Stimulated activated CD4-positive, alpha-beta T cell treated with anti-CD3 and anti-CD28 coated beads, Interleukin-12 subunit alpha, Interleukin-12 subunit beta, amount 100 ng/mL, for 48 hours (primary cell): ENCODE measurements at regions not wholly inside any gene's neighbourhood (a gene's known extent, or its start where the extent isn't known, plus 50 kb on each side); places are given as distances from the start of the nearest gene placed in this dataset.
"Not testable (repeated sequence)": the region's sequence is repeated elsewhere in the genome, so short reads cannot be mapped to it uniquely, and the experiment has no call there.

Source experiments
- DNase-seq, 3 donors: peaks; one replicate each; pipeline ENCODE4 v3.0.0-alpha.2; 2020; ENCODE audit warnings: low read depth in 2 of 3, low spot score in 1 of 3

- peak; percentile 13 to 29 (median 20) for DNase-seq
Measured at GRCh38 chr4:101730291-101731117, 60.0 kb upstream of the BANK1 start.

DNA sequence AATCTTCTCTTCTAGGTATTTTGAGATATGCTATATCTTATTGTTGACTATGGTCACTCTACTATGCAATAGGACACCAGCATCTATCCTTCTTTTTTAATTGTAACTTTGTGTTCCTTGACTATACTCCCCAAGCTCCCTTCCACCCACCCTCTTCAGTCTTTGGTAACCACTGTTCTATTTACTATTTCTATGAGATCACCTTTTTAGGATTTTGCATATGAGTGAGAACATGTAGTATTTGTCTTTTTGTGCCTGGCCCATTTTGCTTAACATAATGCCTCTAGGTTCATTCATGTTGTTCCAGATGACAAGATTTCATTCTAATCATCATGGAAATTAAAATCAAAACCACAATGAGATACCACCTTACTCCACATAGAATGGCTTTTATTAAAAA, 63.3 kb upstream of the BANK1 start:
- no peak for DNase-seq

GRCh38 chr4:101724093-101724492, 66.4 kb upstream of the BANK1 start:
- no peak for DNase-seq

GRCh38 chr4:101718810-101719209, 71.7 kb upstream of the BANK1 start:
- no peak for DNase-seq

GRCh38 chr4:101711590-101712260, 78.8 kb upstream of the BANK1 start:
- no peak for DNase-seq

DNA sequence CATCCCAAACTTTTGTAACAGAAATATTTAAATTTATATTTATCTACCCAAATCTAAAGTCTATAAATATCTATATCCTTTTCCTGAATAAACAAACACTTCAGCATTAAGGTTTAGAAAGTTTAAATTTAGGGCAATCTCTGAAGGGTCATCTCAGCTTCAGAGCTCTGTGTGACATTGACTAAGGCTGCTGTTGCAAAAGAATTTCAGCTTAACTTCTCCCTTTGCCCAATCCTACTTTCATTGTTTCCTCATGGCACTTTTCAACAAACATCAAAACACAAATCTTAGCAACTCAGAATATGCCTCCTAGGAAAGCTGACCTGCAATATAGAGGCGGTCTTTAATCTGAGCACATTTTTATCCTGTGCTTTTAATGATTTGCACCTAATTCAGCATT, 79.7 kb upstream of the BANK1 start:
- no peak for DNase-seq

GRCh38 chr4:101708293-101709039, 82.1 kb upstream of the BANK1 start:
- DNase-seq, result no peak

- DNase-seq, result no peak
Measured at GRCh38 chr4:101707596-101707995, 82.9 kb upstream of the BANK1 start.

DNA sequence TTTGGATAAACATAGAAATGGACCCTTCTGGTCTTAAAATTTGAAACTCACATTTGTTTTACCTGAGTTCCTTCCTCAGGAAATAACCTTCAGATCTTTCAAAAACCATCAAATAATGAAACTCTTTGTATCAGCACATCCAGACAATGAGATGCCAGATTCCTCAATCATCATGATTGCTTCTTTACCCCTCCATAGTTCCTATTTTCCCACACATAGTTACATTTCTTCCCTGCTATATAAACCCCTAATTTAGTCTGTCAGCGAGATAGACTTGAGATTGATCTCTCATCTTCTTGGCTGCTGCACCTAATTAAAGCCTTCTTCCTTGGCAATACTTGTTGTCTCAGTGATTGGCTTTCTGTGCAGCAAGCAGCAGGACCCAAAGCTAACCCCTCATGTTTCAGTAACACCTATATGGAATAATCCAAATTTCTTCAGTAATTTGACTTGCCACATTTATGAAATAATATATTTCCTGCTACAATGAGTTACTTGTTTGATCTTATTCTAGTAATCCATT, 83.9 kb upstream of the BANK1 start:
- no peak for DNase-seq

GRCh38 chr4:101701551-101701950, 89.0 kb upstream of the BANK1 start:
- no peak for DNase-seq

GRCh38 chr4:101699441-101700124, 90.9 kb upstream of the BANK1 start:
- no peak for DNase-seq

GRCh38 chr4:101697266-101697665, 93.3 kb upstream of the BANK1 start:
- DNase-seq, result no peak

GRCh38 chr4:101696276-101697010, 94.1 kb upstream of the BANK1 start:
- no peak for DNase-seq

GRCh38 chr4:101695176-101695575, 95.4 kb upstream of the BANK1 start:
- DNase-seq, result no peak

GRCh38 chr4:101694403-101694802, 96.1 kb upstream of the BANK1 start:
- DNase-seq, result not testable (repeated sequence)

DNA sequence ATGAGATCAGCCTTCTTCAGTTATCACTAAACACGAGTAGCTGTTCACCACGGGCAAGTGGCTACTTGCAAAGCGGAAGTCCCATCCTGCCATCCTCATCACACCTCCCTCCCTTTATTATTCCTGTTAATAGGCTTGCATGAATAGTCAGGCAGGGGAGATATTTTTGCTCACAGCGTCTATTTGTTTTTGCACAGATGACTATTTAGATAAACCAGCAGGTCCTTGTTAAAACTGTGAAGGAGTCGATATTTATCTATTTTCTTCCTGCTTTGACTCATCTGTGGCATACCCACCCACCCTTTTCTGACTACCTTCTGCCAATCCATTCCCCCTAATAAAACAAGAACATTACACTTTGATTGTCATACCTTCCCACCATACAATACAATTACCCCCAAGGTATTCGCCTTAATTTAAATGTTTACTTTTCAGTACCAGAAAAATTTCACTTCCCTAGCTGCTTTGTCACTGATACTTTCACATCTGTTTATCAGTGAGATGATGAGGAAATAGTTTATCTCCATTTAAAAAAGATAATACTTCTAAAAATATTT, 96.6 kb upstream of the BANK1 start:
- DNase-seq, result no peak

DNA sequence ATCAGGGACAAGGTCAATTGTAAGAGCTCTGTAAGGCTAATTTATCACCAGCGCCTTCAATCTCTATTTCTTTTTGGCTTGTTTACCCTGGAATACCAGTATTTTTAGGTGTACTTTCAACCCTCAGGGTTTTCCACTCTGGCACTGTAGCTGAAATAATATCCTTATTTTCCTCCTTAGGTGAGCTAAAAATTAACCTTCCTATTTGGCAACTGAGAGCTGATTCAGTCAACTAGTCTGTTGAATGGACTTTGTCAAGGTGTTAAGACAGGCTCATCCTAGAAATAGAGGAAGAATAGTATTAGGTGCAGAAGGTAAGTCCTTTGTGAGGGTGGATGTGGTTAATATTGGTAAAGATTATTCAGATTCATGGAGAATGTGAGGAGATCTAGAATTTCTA, 101.3 kb upstream of the BANK1 start:
- DNase-seq, result no peak

GRCh38 chr4:101685126-101685525, 105.4 kb upstream of the BANK1 start:
- DNase-seq, result no peak

- no peak for DNase-seq
Measured at GRCh38 chr4:101682946-101683345, 107.6 kb upstream of the BANK1 start.

GRCh38 chr4:101678180-101678579, 112.3 kb upstream of the BANK1 start:
- DNase-seq, result no peak
